CD4-positive, alpha-beta T cell (primary cell): ENCODE measurements at regions not wholly inside any gene's neighbourhood (a gene's known extent, or its start where the extent isn't known, plus 50 kb on each side); places are given as distances from the start of the nearest gene placed in this dataset.

Experiments
- ATAC-seq: fragments of 200-7000 bp; cut with Tn5 transposase; one replicate; pipeline ENCODE4 v1.10.0; 2022; ENCODE audit warnings: mild to moderate bottlenecking; ENCODE audit not compliant: poor library complexity
- CTCF ChIA-PET: fragments of 350-600 bp; sonication (Branson Sonifier 250); formaldehyde crosslinking; loops from one replicate; lab custom pipeline; 2021; ENCODE audit warnings: antibody characterized with exemption, inconsistent platforms; lab: Charles Lee
- POLR2A ChIA-PET: fragments of 350-600 bp; sonication (Branson Sonifier 250); formaldehyde crosslinking; loops from one replicate; lab custom pipeline; 2021; ENCODE audit warnings: antibody characterized with exemption, inconsistent platforms; lab: Charles Lee
- DNase-seq, 14 experiments: peaks; one replicate each; pipeline ENCODE4 v3.0.0-alpha.2; 2013 to 2020; ENCODE audit warnings: mixed read lengths in 2 of 14
- H3K27ac ChIP-seq, 2 donors: one replicate each; pipeline versions ENCODE4 v1.5.1 to v1.7.0; 2013; ENCODE audit warnings: low read length in 2 of 2, low read depth in 1 of 2, mild to moderate bottlenecking in 1 of 2
- H3K27me3 ChIP-seq, 2 experiments: 1 replicate in 1 of 2; 2 replicates in 1 of 2; pipeline versions ENCODE4 v1.6.1 to v1.7.0; 2013; ENCODE audit warnings: low read length in 2 of 2, control low read depth in 1 of 2, mild to moderate bottlenecking in 1 of 2, moderate library complexity in 1 of 2; ENCODE audit not compliant: insufficient read depth in 2 of 2, control insufficient read depth in 1 of 2
- H3K36me3 ChIP-seq: one replicate; pipeline ENCODE4 v1.6.1; 2013; ENCODE audit warnings: low read length, control low read depth; ENCODE audit not compliant: insufficient read depth
- H3K4me1 ChIP-seq: one replicate; pipeline ENCODE4 v1.6.1; 2013; ENCODE audit warnings: low read length, control low read depth; ENCODE audit not compliant: insufficient read depth
- H3K4me3 ChIP-seq: one replicate; pipeline ENCODE4 v1.5.1; 2013; ENCODE audit warnings: mild to moderate bottlenecking, low read length, moderate library complexity
- H3K9me3 ChIP-seq, 2 experiments: 1 replicate in 1 of 2; 2 replicates in 1 of 2; pipeline versions ENCODE4 v1.6.1 to v1.7.0; 2013; ENCODE audit warnings: low read length in 2 of 2, mild to moderate bottlenecking in 2 of 2, control low read depth in 1 of 2, moderate library complexity in 1 of 2; ENCODE audit not compliant: control insufficient read depth in 1 of 2, insufficient read depth in 1 of 2
- H3K27ac Mint-ChIP-seq: one replicate; pipeline ENCODE4 v1.8.0; 2020; ENCODE audit warnings: mixed read lengths
- H3K27me3 Mint-ChIP-seq: one replicate; pipeline ENCODE4 v1.8.0; 2021; ENCODE audit warnings: mixed read lengths
- H3K36me3 Mint-ChIP-seq: one replicate; pipeline ENCODE4 v1.8.0; 2021; ENCODE audit warnings: low read depth, mixed read lengths
- H3K4me1 Mint-ChIP-seq: one replicate; pipeline ENCODE4 v1.8.0; 2021; ENCODE audit warnings: low read depth, mixed read lengths
- H3K4me3 Mint-ChIP-seq: one replicate; pipeline ENCODE4 v1.8.0; 2020; ENCODE audit warnings: mild to moderate bottlenecking, mixed read lengths
- H3K9me3 Mint-ChIP-seq: one replicate; pipeline ENCODE4 v1.8.0; 2020; ENCODE audit warnings: mixed read lengths
- CTCF ChIP-seq: fragments of 200-600 bp; IDR thresholded peaks from one replicate; pipeline ENCODE4 v1.8.0; 2022; ENCODE audit warnings: antibody characterized with exemption, mild to moderate bottlenecking
- intact Hi-C, 2 experiments: fragments of 100-400 bp; cut with DNase I in 1 of 2; cut with micrococcal nuclease in 1 of 2; formaldehyde crosslinking; loops; one replicate each; pipeline versions ENCODE4 v1.15.1 to v1.9.0; 2023 to 2025; cut with DNase I, micrococcal nuclease

GRCh38 chr1:193680924-193681316, 494.5 kb upstream of the B3GALT2 start:
- Histone ChIP-seq H3K4me3 (no peak overlapping the region), H3K4me1 (no peaks in the 10 kb centered on the region), H3K27me3 (no peaks in the 10 kb centered on the region), H3K36me3 (no peaks in the 10 kb centered on the region), H3K9me3 (no peaks in the 10 kb centered on the region), H3K27ac (no peak overlapping the region)
- Mint-ChIP-seq H3K4me1 (no peaks in the 10 kb centered on the region), H3K9me3 (no peaks in the 10 kb centered on the region), H3K27me3 (no peaks in the 10 kb centered on the region), H3K27ac (no peak overlapping the region), H3K36me3 (no peaks in the 10 kb centered on the region), H3K4me3 (no peak overlapping the region)
- DNase-seq (no peak), ATAC-seq (no peak)
- no peak for TF ChIP-seq CTCF
- intact Hi-C loops = no loop called here
- CTCF ChIA-PET = no interaction called here
- POLR2A ChIA-PET = no interaction called here

GRCh38 chr1:193680247-193680923, 494.0 kb upstream of the B3GALT2 start:
- POLR2A ChIA-PET = no interaction called here
- Histone ChIP-seq H3K4me3 (no peak overlapping the region), H3K9me3 (no peaks in the 10 kb centered on the region), H3K4me1 (no peaks in the 10 kb centered on the region), H3K27me3 (no peaks in the 10 kb centered on the region), H3K27ac (no peak overlapping the region), H3K36me3 (no peaks in the 10 kb centered on the region)
- CTCF ChIA-PET = no interaction called here
- Mint-ChIP-seq H3K4me1 (no peaks in the 10 kb centered on the region), H3K27ac (no peak overlapping the region), H3K9me3 (no peaks in the 10 kb centered on the region), H3K27me3 (no peaks in the 10 kb centered on the region), H3K4me3 (no peak overlapping the region), H3K36me3 (no peaks in the 10 kb centered on the region)
- TF ChIP-seq CTCF = no peak
- no peak for DNase-seq
- ATAC-seq = no peak
- intact Hi-C loops = no loop called here

GRCh38 chr1:193677874-193678273, 491.5 kb upstream of the B3GALT2 start:
- Histone ChIP-seq H3K4me3 (no peak overlapping the region), H3K27me3 (no peaks in the 10 kb centered on the region), H3K9me3 (no peaks in the 10 kb centered on the region), H3K36me3 (no peaks in the 10 kb centered on the region), H3K27ac (no peak overlapping the region), H3K4me1 (no peaks in the 10 kb centered on the region)
- no peak for ATAC-seq
- no peak overlapping the region for H3K4me3 Mint-ChIP-seq
- intact Hi-C loops = no loop called here
- H3K36me3 Mint-ChIP-seq = no peaks in the 10 kb centered on the region
- H3K9me3 Mint-ChIP-seq = peaks cover 4% of the 10 kb centered on the region
- H3K27me3 Mint-ChIP-seq = no peaks in the 10 kb centered on the region
- no peak for DNase-seq
- no peaks in the 10 kb centered on the region for H3K4me1 Mint-ChIP-seq
- CTCF ChIA-PET = no interaction called here
- H3K27ac Mint-ChIP-seq = no peak overlapping the region
- TF ChIP-seq CTCF = no peak
- POLR2A ChIA-PET = no interaction called here
